Activated gamma-delta T cell treated with Interleukin-2 at 50 U/mL for 16 hours (primary cell): ENCODE measurements at regions not wholly inside any gene's neighbourhood (a gene's known extent, or its start where the extent isn't known, plus 50 kb on each side); places are given as distances from the start of the nearest gene placed in this dataset.

Experiments used
- DNase-seq: peaks from one replicate; pipeline ENCODE4 v3.0.0-alpha.2; 2020

DNA sequence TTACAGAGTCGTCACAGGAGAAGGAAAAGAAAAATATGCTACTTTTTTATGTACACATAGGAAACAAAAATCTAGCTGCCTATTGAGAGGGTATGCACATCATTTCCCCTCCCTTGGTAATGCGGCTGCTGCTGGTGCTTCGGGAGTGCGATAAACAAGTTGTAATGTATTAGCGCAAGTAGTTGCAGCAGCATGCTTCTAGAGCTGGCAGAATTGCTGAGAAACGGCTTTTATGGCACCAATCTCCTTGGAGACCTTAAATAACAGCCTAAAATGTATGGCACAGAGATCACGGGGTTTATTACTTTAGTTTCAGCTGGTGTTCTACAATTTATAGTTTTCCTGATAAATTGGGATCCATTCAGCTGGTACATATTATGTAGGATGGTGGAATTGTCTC, 447.6 kb upstream of the TMPO start:
- DNase-seq: no peak

DNA sequence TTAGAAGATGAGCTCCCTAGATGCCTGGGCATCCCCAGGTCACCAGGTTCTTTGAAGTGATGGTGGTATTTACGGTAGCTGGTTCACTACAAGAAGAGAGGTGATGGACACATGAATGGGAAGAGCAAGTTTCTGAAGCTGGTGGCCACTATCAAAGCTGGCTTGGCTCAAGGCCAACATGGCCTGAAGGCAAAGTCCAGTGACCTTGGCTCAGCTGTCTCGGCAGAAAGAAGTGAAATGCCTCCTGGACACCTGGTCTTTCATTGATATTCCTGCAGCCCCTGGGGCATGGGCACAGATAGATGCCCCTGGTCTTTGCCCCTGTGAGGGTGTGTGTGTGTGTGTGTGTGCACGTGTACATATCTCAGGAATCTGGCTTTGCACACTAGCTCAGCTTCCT, 441.8 kb upstream of the TMPO start:
- no peak for DNase-seq

DNA sequence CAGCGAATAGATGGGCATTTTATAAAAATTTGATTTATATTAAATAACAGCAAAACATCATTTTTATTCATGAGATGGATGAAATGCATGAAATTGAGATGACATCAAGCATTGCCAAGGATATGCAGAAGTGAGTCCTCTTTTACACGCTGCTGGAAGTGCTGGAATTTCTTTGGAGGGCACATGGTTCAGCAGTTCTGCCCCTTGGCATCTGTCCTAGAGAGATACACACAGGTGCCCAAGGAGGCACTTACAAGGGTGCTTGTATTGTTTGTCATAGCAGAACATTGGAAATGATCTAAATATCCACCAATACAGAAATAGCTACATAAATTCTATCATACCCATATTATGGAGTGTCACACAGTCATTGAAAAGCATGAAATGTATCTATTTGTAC, 441.1 kb upstream of the TMPO start:
- no peak for DNase-seq

DNA sequence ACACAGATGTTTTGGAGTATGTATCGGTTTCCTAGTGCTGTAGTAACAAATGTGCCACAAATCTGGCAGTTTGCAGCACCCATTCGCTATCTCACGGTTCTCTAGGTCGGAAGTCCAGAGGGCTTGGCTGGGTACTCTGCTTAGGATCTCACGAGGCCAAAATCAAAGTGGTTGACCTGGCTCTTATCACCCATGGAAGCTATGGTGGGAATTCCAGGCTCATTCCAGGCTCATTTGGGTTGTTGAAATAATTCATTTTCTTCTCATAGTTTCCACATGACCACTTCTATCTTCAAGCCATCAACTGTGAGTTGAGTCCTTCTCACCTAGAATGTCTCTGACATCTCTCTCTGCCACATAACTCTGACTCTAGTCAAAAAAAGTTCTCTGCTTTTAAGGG, 431.0 kb upstream of the TMPO start:
- no peak for DNase-seq

DNA sequence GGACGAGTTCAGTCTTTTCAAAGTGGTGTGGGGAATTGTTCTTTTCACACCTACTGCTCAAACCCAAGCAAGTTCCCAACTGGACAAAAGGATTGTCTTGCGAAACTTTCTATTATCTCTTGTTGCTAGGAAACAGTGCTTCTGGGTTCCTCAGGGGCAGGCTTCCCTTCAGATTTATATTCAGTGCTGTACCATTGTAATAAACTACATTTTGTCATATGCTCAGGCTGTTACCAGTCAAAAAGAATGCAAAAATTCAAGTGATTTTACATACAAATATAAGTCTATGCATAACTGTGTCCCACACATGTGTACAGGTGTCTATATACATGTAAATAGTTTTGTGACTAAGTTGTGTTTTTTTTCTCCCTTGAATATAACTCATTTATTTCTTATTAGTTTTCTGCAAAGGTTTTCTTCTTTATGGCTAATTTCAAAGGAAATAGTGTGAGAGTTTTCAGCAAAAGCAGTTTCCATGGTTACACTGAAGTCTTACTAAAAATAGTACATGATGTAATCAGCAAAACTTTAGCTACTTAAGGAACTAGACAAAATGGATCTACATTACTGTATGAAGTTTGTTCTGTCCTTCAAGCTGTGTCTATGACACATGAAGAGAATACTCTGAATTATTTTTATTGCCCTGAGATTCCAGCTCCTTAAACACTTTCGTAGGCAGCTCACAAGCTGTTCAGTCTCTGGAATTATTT, 430.2 kb upstream of the TMPO start:
- DNase-seq: no peak

DNA sequence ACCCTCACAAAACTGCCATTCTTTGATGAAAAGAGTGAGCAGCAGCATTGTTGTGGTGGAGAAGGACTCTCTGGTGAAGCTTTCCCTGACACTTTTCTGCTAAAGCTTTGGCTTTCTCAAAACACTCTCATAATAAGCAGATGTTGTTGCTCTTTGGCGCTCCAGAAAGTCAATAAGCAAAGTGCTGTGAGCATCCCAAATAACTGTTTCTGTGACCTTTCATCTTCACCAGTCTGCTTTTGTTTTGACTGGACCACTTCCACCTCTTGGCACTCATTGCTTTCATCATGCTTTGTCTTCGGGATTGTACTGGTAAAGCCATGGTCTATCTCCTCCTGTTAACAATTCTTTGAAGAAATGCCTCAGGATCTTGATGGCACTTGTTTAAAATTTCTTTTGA, 424.7 kb upstream of the TMPO start:
- no peak for DNase-seq

DNA sequence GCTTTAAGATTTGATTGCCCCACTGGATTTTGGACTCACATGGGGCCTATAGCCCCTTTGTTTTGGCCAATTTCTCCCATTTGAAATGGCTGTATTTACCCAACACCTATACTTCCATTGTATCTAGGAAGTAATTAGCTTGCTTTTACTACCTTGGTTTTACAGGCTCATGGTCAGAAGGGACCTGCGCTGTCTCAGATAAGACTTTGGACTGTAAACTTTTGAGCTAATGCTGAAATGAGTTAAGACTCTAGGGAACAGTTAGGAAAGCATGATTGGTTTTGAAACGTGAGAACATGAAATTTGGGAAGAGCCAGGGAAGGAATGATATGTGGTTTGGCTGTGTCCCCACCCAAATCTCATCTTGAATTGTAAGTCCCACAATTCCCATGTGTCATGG, 419.0 kb upstream of the TMPO start:
- no peak for DNase-seq

DNA sequence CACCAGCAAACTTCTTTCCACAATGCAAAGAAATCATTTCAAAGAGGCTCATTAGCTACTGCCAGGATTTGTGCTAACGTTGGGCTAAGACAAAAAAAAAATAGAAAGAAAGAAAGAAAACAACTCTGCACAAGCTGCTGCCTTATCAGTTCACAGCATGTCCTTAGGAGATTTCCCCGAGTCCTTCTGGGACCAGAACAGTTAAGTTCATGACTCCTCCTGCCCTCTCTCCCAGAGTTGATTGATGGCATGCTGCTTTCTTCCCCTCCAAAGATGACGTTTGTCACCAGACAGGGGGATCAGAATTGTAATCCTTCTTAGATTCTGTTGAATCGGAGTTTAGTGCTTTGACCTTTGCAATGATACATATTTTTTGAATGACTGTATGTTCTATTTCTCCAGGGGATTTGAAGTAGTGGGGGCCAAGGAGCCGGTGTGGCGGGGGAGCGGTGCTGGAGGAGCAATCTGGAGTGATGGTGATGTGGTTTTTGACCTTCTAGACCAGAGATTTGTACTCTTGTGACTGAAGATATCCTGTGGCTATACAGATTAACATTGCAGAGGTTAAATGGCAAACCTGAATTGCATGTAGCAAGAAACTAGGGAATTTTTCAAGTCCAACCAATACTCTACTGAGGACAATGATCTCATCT, 409.2 kb upstream of the TMPO start:
- DNase-seq: no peak

DNA sequence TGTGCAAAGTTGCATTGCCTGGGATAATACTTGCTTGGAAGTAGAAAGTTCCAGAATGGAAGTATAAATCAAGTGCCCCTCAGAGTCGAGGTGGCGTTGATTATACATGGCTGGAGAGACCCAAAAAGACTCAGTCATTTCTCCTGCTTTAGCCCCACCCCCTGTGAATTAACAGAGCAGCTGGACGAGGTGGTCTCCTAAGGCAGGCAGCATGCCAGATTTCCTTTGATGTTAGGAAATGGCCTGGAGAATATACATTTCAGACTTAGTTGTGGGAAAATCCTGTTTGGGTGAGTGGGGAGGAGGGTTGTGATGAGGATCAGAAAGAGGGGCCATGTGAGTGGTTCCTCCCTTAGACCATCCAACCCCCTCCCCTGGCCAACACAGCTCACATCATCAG, 406.1 kb upstream of the TMPO start:
- DNase-seq: no peak

DNA sequence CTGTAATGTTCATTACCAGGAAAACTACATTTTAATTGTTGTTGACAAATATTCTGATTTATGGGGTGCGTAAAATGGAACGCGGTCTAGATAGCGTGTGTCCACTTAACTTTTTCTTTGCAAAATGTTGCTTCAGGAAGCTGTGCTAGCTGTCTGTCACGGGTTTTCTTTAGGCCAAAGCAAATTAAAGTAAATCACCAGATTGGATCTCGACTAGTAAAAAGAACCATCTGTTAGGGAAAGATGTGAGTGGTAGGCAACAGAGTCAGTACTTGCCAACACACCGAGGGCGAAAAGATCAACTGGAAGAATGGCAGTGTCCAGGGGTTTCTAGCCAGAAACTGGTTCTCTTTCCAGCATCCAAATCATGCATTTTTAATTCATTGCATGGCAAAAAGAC, 404.9 kb upstream of the TMPO start:
- DNase-seq: no peak

DNA sequence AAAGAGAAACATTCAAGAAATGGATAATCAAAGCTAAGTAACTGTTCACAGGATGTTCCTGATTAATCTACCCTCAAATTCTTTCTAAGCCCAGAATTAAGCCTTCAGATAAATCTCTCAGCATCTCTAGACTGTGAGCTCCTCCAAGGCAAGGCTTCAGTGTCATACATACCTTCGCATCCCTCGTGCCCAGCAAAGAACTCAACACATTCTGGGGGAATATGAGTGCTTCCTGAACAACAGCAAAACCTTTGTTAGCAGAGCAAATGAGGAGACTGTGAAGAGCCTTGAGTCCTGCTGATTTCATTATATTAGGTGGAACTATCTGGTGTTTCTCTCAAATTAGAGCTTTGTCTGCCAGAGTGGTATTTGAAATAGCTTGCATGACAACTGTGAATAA, 401.8 kb upstream of the TMPO start:
- DNase-seq: no peak

DNA sequence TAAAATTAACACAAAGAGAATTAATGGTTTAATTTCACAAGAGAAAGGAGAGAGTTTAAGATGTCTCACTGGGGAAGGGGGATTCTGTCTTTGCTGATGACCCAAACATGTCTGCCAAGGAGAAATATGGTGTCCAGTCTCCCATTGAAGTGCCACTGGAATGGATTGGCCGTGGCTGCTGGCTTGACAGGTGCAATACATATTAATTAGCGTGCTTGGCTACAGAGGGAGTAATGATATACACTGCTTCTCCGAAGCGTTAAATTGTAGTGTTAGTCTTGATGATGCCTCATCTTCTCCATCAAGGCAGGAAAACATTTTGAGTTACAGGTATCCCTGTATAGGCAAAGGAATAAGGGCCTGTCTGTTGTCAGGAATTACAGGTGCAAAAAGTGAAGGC, 393.4 kb upstream of the TMPO start:
- DNase-seq: no peak

DNA sequence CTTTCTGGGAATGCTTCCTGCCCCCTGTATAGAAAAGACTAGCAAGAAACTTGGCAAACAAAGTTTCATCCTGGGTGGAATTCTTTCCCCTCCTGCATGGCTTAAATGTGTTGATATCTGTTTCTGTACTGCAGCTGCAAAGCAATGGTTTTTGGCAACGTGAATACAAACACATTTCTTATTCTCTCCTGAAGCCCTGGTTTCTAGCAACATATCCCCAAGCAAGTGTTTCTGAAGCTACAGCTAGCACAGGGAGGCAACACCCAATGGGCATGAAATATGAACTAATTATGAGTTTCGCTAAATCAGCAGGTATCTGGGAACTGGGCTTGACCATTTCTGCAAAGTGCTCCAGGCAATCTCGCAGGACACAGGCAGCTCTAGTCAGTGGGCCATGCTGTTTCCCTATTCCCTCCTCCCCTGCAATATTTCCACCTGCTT, 392.3 kb upstream of the TMPO start:
- no peak for DNase-seq

DNA sequence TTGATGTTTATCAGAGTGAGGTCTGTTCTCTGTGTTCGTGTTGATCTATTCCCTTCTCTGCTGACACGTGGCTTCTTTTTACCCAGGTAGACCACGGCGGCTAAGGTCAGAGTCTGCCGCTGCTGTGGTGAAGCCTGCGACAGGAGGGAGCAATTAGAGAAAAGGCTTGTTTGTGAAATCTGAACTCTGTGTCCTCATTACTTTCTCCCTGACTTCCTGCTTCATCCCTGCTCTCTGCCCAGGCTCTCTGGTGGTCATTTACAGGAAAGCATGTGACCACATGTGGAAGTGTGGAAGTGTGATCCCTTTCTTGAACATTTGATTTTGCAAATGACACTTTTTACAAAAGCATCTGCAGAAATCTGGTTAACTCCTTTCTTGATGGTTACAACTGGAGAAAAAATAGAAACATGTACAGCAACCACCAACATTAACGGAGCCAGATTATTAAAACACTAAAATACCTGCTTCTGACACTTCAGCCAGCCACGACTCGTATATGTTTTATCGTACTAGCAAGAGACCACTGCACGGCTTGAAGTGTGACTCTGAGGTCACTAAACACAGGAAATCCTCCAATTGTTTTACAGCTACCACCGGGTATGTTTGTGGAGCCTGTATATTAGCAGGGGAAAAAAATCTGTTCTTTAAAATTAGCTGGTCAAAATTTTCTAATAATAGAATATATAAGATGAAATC, 388.6 kb upstream of the TMPO start:
- DNase-seq: no peak

DNA sequence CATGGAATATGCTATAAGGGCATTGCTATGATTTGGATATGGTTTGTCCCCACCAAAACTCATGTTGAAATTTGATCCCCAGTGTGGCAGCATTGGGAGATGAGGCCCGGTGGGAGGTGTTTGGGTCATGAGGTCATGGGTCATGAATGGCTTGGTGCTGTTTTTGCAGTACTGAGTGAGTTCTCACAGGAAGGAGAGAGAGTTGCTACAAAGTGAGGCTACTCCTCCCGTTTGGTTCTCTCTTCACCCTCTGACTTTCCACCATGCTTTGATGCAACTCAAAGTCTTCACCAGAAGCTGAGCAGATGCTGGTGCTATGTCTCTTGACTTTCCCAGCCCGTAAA, 388.1 kb upstream of the TMPO start:
- DNase-seq: no peak

DNA sequence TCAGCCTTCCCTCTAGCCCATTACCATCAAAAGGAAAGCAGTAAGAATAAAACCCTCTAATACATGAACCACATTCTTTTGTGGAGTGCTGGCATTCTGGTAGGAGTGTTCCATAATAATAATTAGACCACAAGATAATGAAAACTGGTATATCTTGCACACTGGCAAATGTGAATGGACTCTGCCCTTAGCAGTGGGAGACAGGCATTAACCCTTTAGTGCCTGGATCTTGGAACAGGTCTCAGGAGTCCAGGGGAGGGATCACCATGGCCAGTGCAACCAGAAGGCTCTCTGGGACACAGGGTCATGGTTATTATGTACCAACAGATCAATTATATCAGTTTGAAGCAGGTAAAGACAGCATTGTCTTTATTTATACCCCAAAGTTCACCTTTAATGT, 387.5 kb upstream of the TMPO start:
- DNase-seq: no peak

DNA sequence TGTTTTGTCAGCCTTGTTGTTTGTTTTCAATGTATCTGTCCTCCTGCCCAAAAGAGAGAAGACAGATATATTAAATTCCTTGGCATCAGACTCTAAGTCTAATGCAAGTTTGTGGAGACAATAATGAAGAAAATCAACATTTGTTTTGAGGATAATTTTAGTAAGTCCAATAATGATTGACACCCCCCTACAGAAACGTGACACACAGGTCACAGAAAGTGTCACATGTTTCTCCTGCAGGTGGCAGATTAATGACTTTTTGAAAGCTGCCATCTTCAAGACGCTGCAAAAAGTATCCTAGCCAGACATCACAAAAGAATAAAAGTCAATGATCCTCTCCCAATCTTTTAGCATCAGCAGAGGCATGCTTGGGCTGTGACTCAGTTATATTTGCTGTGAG, 378.8 kb upstream of the TMPO start:
- DNase-seq: no peak

DNA sequence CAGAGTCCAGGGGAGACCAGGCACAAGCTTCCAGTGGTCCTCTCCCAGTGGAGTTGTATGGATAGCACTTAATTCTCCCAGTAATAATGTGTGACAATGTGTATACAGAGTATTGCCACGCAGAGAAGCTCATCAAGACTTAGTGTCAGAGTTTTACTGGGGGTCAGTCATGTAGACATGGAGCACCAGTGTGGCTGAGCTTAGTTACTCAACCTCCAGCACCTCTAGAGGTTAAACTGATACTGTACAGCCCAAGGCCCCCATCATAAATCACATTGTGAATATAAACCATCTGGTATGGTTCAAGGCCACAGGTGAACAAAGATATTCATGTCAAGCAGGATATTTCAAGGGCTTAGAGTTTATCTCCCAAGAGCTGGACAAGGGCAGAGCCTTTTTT, 378.1 kb upstream of the TMPO start:
- DNase-seq: no peak

DNA sequence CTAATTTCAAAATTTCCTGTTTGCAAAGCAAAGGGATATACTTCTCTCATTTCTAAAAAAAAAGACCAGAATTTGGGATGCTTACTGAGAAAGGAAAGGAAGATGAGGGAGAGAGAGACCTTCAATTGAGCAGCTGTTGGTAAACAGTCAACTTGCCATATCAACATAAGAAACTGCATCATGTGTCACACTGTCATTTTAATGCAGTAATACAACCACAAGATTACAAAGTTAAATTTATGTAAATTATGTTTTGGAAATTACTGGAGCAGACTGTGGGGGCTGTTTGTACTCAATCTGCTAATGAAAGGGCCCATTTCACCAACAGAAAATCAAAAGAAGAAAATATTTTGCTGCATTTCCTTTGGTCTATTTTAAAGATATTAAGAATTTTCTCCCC, 370.4 kb upstream of the TMPO start:
- no peak for DNase-seq

DNA sequence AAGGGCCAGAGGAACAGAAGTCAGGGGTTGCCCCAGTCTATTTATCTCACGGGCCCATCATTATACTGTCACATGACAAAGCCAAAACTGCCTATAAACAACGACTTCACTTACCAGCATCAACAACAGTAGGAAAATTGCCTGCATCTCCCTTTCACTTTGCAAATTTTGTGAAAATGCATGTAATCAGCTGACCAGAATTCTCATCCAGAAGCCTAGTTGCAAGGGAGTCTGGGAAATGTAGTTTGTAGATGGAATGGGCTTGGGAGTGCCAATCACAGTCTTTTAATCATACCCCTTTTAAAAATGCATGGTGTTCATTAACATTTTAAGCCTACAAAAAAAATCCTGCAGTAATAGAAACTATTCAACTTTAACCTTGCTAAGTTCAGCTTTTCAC, 369.3 kb upstream of the TMPO start:
- no peak for DNase-seq

DNA sequence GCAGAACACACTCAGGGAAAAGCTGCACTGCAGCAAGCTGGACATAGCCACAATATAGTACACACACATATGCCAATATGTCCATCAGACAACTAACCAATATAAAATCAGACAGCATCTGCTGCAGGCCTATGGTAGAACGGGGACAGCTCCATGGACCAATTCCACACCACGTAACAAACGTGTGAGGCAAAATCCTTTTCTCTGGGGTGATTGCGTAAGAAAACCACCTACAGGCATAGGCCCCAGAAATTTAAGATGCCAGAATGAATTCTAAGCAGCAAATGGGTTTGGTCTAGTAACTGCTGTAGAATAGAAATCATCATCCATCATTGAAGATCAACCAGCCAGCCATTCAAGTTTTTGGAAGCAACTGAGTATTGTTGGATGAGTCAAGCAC, 368.9 kb upstream of the TMPO start:
- DNase-seq: no peak

DNA sequence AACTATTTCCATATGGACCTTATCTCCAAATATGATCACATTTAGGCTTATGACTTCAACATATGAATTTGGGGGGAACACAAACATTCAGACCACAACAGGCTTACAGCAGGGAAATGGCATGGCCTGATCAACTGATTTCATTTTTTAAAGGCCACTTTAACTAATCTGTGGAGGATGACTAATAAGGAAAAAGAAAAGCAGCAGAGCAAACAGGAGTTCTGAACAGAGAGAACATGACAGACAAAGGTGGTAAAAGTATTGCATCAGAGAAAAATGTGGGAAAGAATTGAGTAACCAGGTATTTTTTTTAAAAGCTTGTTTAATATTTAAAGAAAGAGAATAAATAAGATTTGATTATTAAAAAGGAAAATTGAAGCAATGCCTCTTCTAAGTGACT, 366.1 kb upstream of the TMPO start:
- no peak for DNase-seq

DNA sequence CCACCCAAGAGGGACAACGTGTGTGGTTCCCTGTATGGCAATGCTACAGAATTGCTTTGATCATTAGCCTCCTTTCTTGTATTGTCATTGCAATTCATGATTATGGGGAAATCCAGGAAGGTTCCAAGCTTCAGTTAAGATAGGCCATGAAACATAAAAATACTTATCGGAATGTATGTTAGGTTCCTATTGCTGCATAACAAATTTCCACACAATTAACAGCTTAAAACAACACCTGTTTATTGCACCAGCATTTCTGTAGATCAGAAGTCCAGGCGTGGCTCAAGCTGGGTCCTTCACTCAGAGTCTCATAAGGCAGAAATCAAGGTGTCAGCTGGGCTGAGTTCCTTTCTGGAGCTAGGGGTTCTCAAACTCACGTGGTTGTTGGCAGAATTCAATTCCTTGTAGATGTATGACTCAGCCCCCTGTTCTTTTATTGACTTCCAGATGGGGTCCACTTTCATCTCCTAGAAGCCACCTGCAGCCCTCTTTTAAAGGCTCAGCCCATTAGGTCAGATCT, 365.6 kb upstream of the TMPO start:
- no peak for DNase-seq

DNA sequence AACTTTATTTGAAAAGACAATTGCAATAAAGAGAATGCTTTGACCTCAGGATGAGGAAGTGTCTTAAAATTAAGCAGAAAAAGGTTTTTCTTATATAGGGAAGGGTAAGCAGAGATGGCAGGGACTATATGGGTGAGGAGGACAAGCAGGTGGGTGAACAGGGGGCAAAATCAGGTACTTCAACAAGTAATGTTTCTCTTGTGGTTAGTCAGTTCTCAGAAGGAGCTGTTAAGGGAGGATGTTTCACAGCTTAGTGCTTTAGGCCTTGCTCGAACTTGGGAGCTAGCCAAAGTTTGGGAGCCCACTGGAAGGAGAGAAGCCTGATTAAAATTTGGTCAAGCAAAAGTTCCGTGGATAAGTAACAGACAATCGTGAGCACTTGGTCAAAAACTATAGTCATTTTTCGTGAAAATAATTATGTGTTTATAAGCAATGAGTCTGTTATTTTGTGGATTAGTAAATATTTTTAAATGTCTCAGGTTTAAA, 364.2 kb upstream of the TMPO start:
- no peak for DNase-seq
